Fibroblast of gingiva (primary cell): ENCODE measurements at regions not wholly inside any gene's neighbourhood (a gene's known extent, or its start where the extent isn't known, plus 50 kb on each side); places are given as distances from the start of the nearest gene placed in this dataset.

Experiments
- DNase-seq: peaks from one replicate; pipeline ENCODE4 v3.0.0-alpha.2; 2011; ENCODE audit warnings: low read depth

GRCh38 chr2:6784291-6784690 lies 81.4 kb downstream of the CMPK2 start:
- DNase-seq = no peak

GRCh38 chr2:6785493-6785892 lies 80.2 kb downstream of the CMPK2 start:
- no peak for DNase-seq

GRCh38 chr2:6787376-6787775 lies 78.3 kb downstream of the CMPK2 start:
- DNase-seq = no peak

- DNase-seq = no peak
These were observed 77.1 kb downstream of the CMPK2 start for GRCh38 chr2:6788614-6789013.

- DNase-seq = no peak
These were observed 76.1 kb downstream of the CMPK2 start for GRCh38 chr2:6789559-6790138.

GRCh38 chr2:6791682-6792081 lies 74.0 kb downstream of the CMPK2 start:
- no peak for DNase-seq

- DNase-seq = no peak
These were observed 72.8 kb downstream of the CMPK2 start for GRCh38 chr2:6792883-6793282.

GRCh38 chr2:6793371-6793770 lies 72.3 kb downstream of the CMPK2 start:
- no peak for DNase-seq

GRCh38 chr2:6793913-6794312 lies 71.8 kb downstream of the CMPK2 start:
- DNase-seq = no peak

GRCh38 chr2:6794448-6794847 lies 71.3 kb downstream of the CMPK2 start:
- DNase-seq = no peak
